Small intestine (tissue), 7 donors: ENCODE measurements at regions not wholly inside any gene's neighbourhood (a gene's known extent, or its start where the extent isn't known, plus 50 kb on each side); places are given as distances from the start of the nearest gene placed in this dataset.
"Not testable (repeated sequence)": the region's sequence is repeated elsewhere in the genome, so short reads cannot be mapped to it uniquely, and the experiment has no call there.

ENCODE experiments used
- DNase-seq, 2 donors: peaks; one replicate each; pipeline versions ENCODE4 v3.0.0 to v3.0.0-alpha.2; 2013
- FAIRE-seq: peaks from 2 replicates; lab custom pipeline; 2012; peaks lifted over from hg19 to GRCh38; lab: Jason Lieb, UNC
- H3K27ac ChIP-seq, 3 donors: one replicate each; pipeline ENCODE4 v1.5.1; 2013; ENCODE audit warnings: low read length in 2 of 3, mild to moderate bottlenecking in 2 of 3, control low read depth in 1 of 3, inconsistent platforms in 1 of 3, low read depth in 1 of 3, moderate library complexity in 1 of 3
- H3K27me3 ChIP-seq, 3 donors: one replicate each; pipeline ENCODE4 v1.6.1; 2013; ENCODE audit warnings: low read length in 3 of 3, inconsistent platforms in 1 of 3; ENCODE audit not compliant: control insufficient read depth in 3 of 3, insufficient read depth in 3 of 3
- H3K36me3 ChIP-seq, 3 donors: one replicate each; pipeline ENCODE4 v1.6.1; 2013; ENCODE audit warnings: low read length in 3 of 3, inconsistent platforms in 1 of 3, low read depth in 1 of 3, mild to moderate bottlenecking in 1 of 3, moderate library complexity in 1 of 3; ENCODE audit not compliant: control insufficient read depth in 3 of 3, insufficient read depth in 2 of 3
- H3K4me1 ChIP-seq, 3 donors: one replicate each; pipeline ENCODE4 v1.6.1; 2013; ENCODE audit warnings: low read length in 2 of 3, inconsistent platforms in 1 of 3, low read depth in 1 of 3, mild to moderate bottlenecking in 1 of 3, moderate library complexity in 1 of 3; ENCODE audit not compliant: control insufficient read depth in 3 of 3, insufficient read depth in 2 of 3
- H3K4me3 ChIP-seq, 3 donors: one replicate each; pipeline ENCODE4 v1.5.1; 2013; ENCODE audit warnings: low read length in 3 of 3, control low read depth in 1 of 3, inconsistent platforms in 1 of 3, low read depth in 1 of 3, mild to moderate bottlenecking in 1 of 3, moderate library complexity in 1 of 3
- H3K9me3 ChIP-seq, 2 donors: one replicate each; pipeline ENCODE4 v1.6.1; 2013; ENCODE audit warnings: low read depth in 1 of 2, low read length in 1 of 2; ENCODE audit not compliant: control insufficient read depth in 2 of 2, insufficient read depth in 1 of 2
- WGBS, 3 donors: extraction: QIAGEN DNeasy Blood & Tissue Kit; methylation state at CpG; one replicate each; pipeline ENCODE4 v1.1.7; 2013; 5-methylcytosine and 5-hydroxymethylcytosine counted together
- donor health status: healthy with polysubstance abuse.
- donor health status: control.
- donor health status: control.
- donor health status: Bipolar disorder and iron deficiency.
- donor health status: healthy.

DNA sequence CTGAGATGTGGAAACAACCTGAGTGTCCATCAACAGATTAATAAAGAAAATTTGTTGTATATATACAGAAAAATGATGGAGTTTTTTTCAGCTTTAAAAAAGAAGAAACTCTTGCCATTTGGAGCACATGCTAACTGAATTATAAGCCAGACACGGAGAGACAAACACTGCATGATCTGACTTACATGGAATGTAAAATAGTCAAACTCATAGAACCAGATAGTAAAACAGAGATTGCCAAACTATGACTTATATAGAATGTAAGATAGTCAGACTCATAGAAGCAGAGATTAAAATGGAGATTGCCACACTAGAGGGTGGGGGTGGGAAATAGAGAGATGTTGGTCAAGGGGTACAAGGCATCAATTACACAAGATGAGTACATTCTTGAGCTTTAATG is 1786.6 kb downstream of the PLA2G4A start:
- no peak overlapping the region for H3K4me3 ChIP-seq
- H3K27me3 ChIP-seq, result no peaks in the 10 kb centered on the region
- H3K36me3 ChIP-seq, result no peaks in the 10 kb centered on the region
- no peak for DNase-seq
- no peak overlapping the region for H3K27ac ChIP-seq
- no peaks in the 10 kb centered on the region for H3K4me1 ChIP-seq
- peaks cover 0 to 4% of the 10 kb centered on the region in 2 donors for H3K9me3 ChIP-seq
- FAIRE-seq, result no peak
- WGBS, 3 donors, result 74 to 92% (median 84%) methylated on average over 1 of the region's 1 CpG

DNA sequence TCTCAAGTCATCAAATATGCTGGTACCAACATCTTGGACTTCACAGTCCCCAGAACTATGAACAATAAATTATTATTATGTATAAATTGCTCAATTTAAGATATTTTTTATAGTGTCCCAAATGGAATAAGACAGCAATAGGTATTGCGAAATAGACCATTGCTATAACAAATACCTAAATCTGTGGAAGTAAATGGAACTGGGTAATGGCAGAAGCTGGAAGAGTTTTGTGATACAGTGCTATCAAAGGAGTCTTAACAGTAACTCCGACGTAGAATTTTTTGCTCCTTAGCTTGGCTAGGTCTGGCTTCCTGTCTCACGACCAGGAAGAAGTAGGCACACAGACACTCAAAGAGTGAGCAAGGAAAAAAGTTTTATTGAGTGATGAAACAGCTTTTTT is 1791.5 kb downstream of the PLA2G4A start:
- WGBS, 3 donors, result 79 to 87% (median 84%) methylated on average over 4 of the region's 4 CpGs
- FAIRE-seq (no peak), DNase-seq (no peak)
- no peaks in the 10 kb centered on the region for H3K36me3 ChIP-seq
- H3K4me3 ChIP-seq, result no peak overlapping the region
- H3K4me1 ChIP-seq, result no peaks in the 10 kb centered on the region
- H3K27ac ChIP-seq, result no peak overlapping the region
- no peaks in the 10 kb centered on the region for H3K9me3 ChIP-seq
- H3K27me3 ChIP-seq, result no peaks in the 10 kb centered on the region

DNA sequence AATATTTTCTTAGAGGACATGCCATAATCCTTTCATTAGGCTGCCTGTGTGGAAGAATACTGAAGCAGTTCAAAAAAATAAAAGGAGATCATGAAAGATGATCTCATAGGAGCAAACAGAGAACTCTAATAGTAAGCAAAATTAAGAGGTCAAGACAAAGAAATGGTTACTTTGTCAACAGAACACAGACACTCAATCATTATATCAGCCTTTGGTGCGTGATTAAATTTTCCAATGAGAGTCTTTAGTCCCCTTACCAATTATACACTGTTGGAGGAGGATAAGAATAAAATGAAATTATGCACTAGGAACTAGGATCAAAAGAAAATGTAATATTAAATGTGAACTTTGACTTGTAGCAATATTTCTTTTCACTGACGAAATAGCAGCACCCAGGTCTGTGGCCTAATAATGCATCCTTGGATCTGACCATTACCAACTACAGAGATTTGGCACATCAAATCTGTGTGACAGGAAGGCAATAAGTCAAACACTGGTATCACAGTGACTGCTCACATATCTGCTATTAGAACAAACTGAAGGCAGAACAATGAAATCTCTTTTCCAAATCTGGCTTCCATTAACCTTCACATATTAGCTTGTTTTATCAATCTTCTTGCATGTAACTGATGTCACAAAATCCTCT is 1812.9 kb downstream of the PLA2G4A start:
- H3K27ac ChIP-seq, result no peak overlapping the region
- H3K36me3 ChIP-seq, result no peaks in the 10 kb centered on the region
- DNase-seq (no peak), FAIRE-seq (no peak)
- H3K27me3 ChIP-seq, result no peaks in the 10 kb centered on the region
- H3K9me3 ChIP-seq, result no peaks in the 10 kb centered on the region
- 45 to 77% (median 56%) methylated on average over 2 of the region's 2 CpGs for WGBS, 3 donors
- H3K4me1 ChIP-seq, result no peaks in the 10 kb centered on the region
- H3K4me3 ChIP-seq, result no peak overlapping the region

DNA sequence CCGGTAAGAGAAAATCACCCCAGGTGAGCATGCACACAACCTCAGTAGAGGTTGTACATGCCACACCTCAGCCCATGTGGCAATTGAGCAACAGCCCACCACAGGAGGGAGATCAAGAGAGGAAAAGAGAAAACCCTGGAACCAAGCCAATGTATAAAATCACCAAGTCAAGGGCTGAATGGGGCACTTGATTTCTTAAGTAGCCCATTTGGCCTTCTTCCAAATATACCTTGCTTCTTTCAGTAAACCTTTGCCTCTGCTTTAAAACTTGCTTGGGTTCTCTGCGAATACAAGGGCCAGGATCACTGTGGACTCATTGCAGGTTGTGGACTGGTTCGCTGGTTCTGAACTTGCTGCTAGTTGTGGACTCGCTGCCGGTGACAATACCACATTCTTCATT is 1814.0 kb downstream of the PLA2G4A start:
- 83 to 93% (median 88%) methylated on average over 5 of the region's 5 CpGs for WGBS, 3 donors
- Histone ChIP-seq H3K4me1 (no peaks in the 10 kb centered on the region), H3K27ac (no peak overlapping the region), H3K27me3 (no peaks in the 10 kb centered on the region), H3K4me3 (no peak overlapping the region), H3K9me3 (no peaks in the 10 kb centered on the region), H3K36me3 (no peaks in the 10 kb centered on the region)
- FAIRE-seq (no peak), DNase-seq (no peak)

DNA sequence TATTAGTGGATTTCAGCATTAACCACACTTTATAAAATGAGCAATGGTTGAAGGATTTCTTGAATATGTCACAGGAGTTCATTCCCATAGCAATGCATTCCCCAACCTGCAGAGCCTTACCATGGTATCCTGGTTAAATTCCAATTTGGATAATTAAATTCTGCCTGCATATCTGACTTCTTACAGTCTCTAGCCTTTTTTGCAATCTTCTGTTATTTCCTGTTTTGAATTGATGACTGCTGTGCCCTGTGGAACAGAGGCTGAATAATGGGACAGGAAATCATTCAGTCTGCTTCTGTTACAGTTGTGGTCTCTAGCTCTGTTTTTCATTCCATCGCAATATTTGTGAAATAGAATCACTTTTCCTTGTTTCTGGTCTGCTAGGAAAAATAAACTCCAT is 1823.9 kb downstream of the PLA2G4A start:
- Histone ChIP-seq H3K27ac (no peak overlapping the region), H3K4me1 (no peaks in the 10 kb centered on the region), H3K36me3 (no peaks in the 10 kb centered on the region), H3K27me3 (no peaks in the 10 kb centered on the region), H3K9me3 (no peaks in the 10 kb centered on the region), H3K4me3 (no peak overlapping the region)
- WGBS, 3 donors, result 35 to 90% (median 61%) methylated on average over 1 of the region's 1 CpG
- DNase-seq (no peak), FAIRE-seq (no peak)

DNA sequence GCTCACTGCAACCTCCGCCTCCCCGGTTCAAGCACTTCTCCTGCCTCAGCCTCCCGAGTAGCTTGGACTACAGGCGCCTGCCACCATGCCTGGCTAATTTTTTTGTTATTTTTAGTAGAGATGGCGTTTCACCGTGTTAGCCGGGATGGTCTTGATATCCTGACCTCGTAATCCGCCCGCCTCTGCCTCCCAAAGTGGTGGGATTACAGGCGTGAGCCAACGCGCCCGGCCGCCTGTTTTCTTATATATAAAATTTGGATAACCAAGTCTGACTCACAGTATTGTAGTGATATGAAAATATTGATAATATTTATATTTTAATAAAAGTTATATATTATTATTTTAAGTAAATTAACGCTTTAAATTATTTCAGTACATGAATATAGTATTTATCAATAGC is 1821.7 kb downstream of the BRINP3 start:
- 87 to 93% (median 90%) methylated on average over 16 of the region's 16 CpGs for WGBS, 3 donors
- H3K4me1 ChIP-seq, DNase-seq: not testable (repeated sequence)

DNA sequence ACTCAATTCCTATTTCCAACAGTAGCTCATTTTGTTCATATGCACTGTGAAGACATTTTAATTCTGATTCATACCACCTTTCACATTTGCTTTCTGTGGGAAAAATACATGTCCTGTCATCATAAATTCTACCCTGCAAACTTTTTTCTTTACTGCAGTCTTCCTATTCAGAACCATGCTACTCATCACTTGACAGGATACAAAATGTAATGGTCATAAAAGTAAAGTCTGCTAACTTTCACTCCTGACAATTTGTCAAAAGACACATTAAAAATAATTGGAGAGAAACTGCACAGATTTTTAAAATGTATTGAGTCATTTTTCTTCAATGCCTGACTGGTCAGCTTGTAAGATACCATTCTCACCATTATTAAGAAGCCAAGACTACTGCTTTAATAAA is 1817.1 kb downstream of the BRINP3 start:
- H3K9me3 ChIP-seq, result no peaks in the 10 kb centered on the region
- DNase-seq (no peak), FAIRE-seq (no peak)
- H3K4me1 ChIP-seq, result no peaks in the 10 kb centered on the region
- no peaks in the 10 kb centered on the region for H3K36me3 ChIP-seq
- no peaks in the 10 kb centered on the region for H3K27me3 ChIP-seq
- no peak overlapping the region for H3K4me3 ChIP-seq
- H3K27ac ChIP-seq, result no peak overlapping the region

More for the DNA sequence above, 1821.7 kb downstream of the BRINP3 start:
- not testable (repeated sequence) for H3K36me3 ChIP-seq, H3K9me3 ChIP-seq, FAIRE-seq, H3K4me3 ChIP-seq, H3K27ac ChIP-seq, H3K27me3 ChIP-seq

DNA sequence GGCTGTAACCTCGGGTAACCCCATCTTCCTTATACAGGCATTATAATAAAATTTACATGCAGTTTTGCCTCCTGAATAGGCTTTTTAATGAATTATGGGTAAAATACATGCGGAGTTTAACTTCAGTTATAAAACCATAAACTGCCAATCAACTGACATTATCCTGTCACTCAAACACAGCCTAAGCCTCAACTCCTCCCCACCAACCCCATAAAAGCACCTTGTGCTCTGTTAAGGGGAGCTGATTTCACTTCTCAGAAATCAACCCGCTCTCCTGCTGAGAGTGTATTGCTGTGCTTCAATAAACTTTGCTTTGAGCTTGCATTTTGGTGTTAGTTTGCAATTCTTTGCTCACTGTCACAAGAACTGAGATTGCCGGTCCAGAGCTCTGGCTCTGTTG is 1812.2 kb downstream of the BRINP3 start:
- FAIRE-seq (no peak), DNase-seq (no peak)
- no peak overlapping the region for H3K27ac ChIP-seq
- no peak overlapping the region for H3K4me3 ChIP-seq
- 45 to 80% (median 65%) methylated on average over 4 of the region's 4 CpGs for WGBS, 3 donors
- H3K9me3 ChIP-seq, result no peaks in the 10 kb centered on the region
- H3K36me3 ChIP-seq, result no peaks in the 10 kb centered on the region
- no peaks in the 10 kb centered on the region for H3K27me3 ChIP-seq
- H3K4me1 ChIP-seq, result no peaks in the 10 kb centered on the region

DNA sequence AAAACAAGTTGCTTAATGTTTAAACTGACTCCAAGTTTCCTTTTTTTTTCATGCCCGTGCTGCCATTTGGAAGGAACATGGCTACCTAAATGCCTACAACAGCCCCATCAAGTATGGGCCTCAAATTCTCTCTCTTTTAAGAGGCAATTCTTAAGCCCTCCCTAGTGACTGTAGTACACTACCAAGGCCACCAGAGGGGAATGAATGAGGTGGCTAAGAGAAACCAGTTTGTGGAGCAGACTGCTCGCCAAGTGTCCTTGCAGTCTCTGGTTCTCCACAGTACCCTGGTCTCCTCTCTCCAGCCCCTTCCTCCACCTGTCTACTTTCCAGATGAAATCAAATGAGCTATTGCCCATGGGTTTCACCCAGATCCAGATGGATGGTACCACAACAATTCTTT is 1809.6 kb downstream of the BRINP3 start:
- Histone ChIP-seq H3K27ac (no peak overlapping the region), H3K36me3 (no peaks in the 10 kb centered on the region), H3K9me3 (no peaks in the 10 kb centered on the region), H3K27me3 (no peaks in the 10 kb centered on the region), H3K4me1 (no peaks in the 10 kb centered on the region), H3K4me3 (no peak overlapping the region)
- no peak for FAIRE-seq
- WGBS, 3 donors, result 72 to 91% (median 84%) methylated on average over 2 of the region's 2 CpGs
- no peak for DNase-seq
